MM.1S (cell line): ENCODE measurements at regions not wholly inside any gene's neighbourhood (a gene's known extent, or its start where the extent isn't known, plus 50 kb on each side); places are given as distances from the start of the nearest gene placed in this dataset.

Source experiments
- EZH2phosphoT487 ChIP-seq: fragments of 300-600 bp; sonication (generic); IDR thresholded peaks from 2 replicates; pipeline ENCODE4 v1.6.1; 2018; ENCODE audit warnings: antibody characterized with exemption, low read length
- TF ChIP-seq, protein P1 (sequence below): fragments of 300-600 bp; sonication (generic); IDR thresholded peaks from 2 replicates; pipeline ENCODE4 v1.5.1; 2016; ENCODE audit warnings: antibody characterized with exemption, low read length, mixed read lengths

GRCh38 chr3:127456471-127457093 is 134.0 kb downstream of the TPRA1 start:
- TF ChIP-seq, protein P1, sequence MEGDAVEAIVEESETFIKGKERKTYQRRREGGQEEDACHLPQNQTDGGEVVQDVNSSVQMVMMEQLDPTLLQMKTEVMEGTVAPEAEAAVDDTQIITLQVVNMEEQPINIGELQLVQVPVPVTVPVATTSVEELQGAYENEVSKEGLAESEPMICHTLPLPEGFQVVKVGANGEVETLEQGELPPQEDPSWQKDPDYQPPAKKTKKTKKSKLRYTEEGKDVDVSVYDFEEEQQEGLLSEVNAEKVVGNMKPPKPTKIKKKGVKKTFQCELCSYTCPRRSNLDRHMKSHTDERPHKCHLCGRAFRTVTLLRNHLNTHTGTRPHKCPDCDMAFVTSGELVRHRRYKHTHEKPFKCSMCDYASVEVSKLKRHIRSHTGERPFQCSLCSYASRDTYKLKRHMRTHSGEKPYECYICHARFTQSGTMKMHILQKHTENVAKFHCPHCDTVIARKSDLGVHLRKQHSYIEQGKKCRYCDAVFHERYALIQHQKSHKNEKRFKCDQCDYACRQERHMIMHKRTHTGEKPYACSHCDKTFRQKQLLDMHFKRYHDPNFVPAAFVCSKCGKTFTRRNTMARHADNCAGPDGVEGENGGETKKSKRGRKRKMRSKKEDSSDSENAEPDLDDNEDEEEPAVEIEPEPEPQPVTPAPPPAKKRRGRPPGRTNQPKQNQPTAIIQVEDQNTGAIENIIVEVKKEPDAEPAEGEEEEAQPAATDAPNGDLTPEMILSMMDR: no peak
- no peak for TF ChIP-seq EZH2phosphoT487
